Panc1 (cell line): ENCODE measurements at regions not wholly inside any gene's neighbourhood (a gene's known extent, or its start where the extent isn't known, plus 50 kb on each side); places are given as distances from the start of the nearest gene placed in this dataset.

Experiments
- ATAC-seq: fragments of 200-7000 bp; cut with Tn5 transposase; 2 replicates; pipeline ENCODE4 v1.9.1; 2020; ENCODE audit warnings: mild to moderate bottlenecking, moderate library complexity
- BruUV-seq: library from RNA; stranded (reverse); fragments of 400-500 nt; replicated peaks from 2 replicates; lab custom pipeline; 2021; lab: Mats Ljungman, UMichigan
- CTCF ChIA-PET: fragments of 300-600 bp; sonication (Branson Sonifier 250); formaldehyde crosslinking; loops from one replicate; lab custom pipeline; 2022; ENCODE audit warnings: antibody characterized with exemption; lab: Charles Lee
- POLR2A ChIA-PET: fragments of 300-600 bp; sonication (Branson Sonifier 250); formaldehyde crosslinking; loops from one replicate; lab custom pipeline; 2022; ENCODE audit warnings: antibody characterized with exemption; lab: Charles Lee
- DNase-seq: peaks from one replicate; pipeline ENCODE4 v3.0.0-alpha.2; 2010; ENCODE audit warnings: low read depth, low spot score
- H3K27ac ChIP-seq: 2 replicates; pipeline ENCODE4 v1.5.1; 2011; ENCODE audit warnings: mild to moderate bottlenecking, low read length, inconsistent platforms
- H3K27me3 ChIP-seq: fragments of 200-500 bp; sonication (Bioruptor generic); 2 replicates; pipeline ENCODE4 v1.6.0; 2014; ENCODE audit warnings: low read length, inconsistent platforms; ENCODE audit not compliant: control insufficient read depth, insufficient read depth
- H3K36me3 ChIP-seq: fragments of 200-500 bp; sonication (Bioruptor generic); 2 replicates; pipeline ENCODE4 v1.5.1; 2014; ENCODE audit warnings: inconsistent platforms, mild to moderate bottlenecking, low read length, moderate library complexity; ENCODE audit not compliant: control insufficient read depth, insufficient read depth
- H3K4me1 ChIP-seq: 2 replicates; pipeline ENCODE4 v1.5.1; 2011; ENCODE audit warnings: inconsistent platforms, mild to moderate bottlenecking, low read length, moderate library complexity; ENCODE audit not compliant: control insufficient read depth, insufficient read depth
- H3K4me3 ChIP-seq, 2 experiments: 2 replicates each; pipeline ENCODE4 v1.5.1; 2011 to 2012; ENCODE audit warnings: low read depth in 2 of 2, low read length in 2 of 2, mild to moderate bottlenecking in 2 of 2, inconsistent platforms in 1 of 2, moderate library complexity in 1 of 2
- H3K9me3 ChIP-seq: fragments of 200-500 bp; sonication (Bioruptor generic); 2 replicates; pipeline ENCODE4 v1.5.1; 2014; ENCODE audit warnings: low read depth, mild to moderate bottlenecking, inconsistent platforms, low read length, moderate library complexity; ENCODE audit not compliant: control insufficient read depth, insufficient read depth
- POLR2AphosphoS5 ChIP-seq: IDR thresholded peaks from 2 replicates; pipeline ENCODE4 v1.6.1; 2012; ENCODE audit warnings: mild to moderate bottlenecking, low read depth, low read length, moderate library complexity
- SIN3A ChIP-seq: IDR thresholded peaks from 2 replicates; pipeline ENCODE4 v1.6.1; 2012; ENCODE audit warnings: low read depth, mild to moderate bottlenecking, low read length, moderate library complexity, borderline replicate concordance; ENCODE audit not compliant: insufficient read depth
- TCF7L2 ChIP-seq: IDR thresholded peaks from 2 replicates; pipeline ENCODE4 v1.6.1; 2011; ENCODE audit warnings: mild to moderate bottlenecking, low read depth, low read length, inconsistent platforms
- in situ Hi-C: cut with HindIII; loops from 2 replicates; pipeline ENCODE4 v1.10.0; 2016; ENCODE audit warnings: low sequenced_read_pairs, low pct_unique_long_range_greater_than_20kb
- intact Hi-C: fragments of 100-400 bp; cut with micrococcal nuclease; formaldehyde crosslinking; loops from one replicate; pipeline ENCODE4 v1.10.0; 2022; ENCODE audit not compliant: unreplicated experiment
- TF ChIP-seq, protein P1 (sequence below): fragments of 450-650 bp; IDR thresholded peaks from 2 replicates; pipeline ENCODE4 v1.5.1; 2017; ENCODE audit warnings: mild to moderate bottlenecking
- TF ChIP-seq, protein P2 (sequence below), 2 experiments: IDR thresholded peaks; 2 replicates each; pipeline ENCODE4 v1.6.1; 2011 to 2012; ENCODE audit warnings: low read depth in 2 of 2, control low read depth in 1 of 2, low read length in 1 of 2, mild to moderate bottlenecking in 1 of 2, moderate library complexity in 1 of 2; ENCODE audit not compliant: insufficient read depth in 1 of 2

DNA sequence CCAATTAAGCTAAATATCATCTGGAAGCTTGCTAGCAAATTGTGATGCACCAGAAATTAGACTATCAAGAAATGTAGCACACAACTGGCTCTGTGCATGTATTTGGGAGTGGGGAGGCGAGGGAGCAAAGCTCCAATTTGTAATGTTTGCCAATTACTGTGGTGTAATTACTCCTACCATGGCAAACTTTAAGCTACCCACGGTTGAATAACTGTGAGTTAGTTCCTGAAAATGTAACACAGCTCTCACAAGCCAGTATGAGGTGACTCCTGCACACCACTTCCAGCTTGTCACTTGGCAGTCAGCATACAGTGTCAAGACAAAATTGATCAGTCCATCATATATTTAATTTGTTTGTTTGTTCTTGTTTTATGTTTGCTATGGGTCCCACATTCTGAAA is 141.2 kb downstream of the TM2D1 start:
- BruUV-seq = no TSS peak
- H3K4me1 ChIP-seq = no peaks in the 10 kb centered on the region; the same call in 1 of the 2 replicates
- in situ Hi-C loops (no loop called here), intact Hi-C loops (no loop called here)
- peaks cover 8% of the 10 kb centered on the region for H3K27me3 ChIP-seq
- H3K36me3 ChIP-seq = no peaks in the 10 kb centered on the region
- ChIA-PET POLR2A (interaction anchor here (0.9 kb wide), 1 partner anchor 10 kb away, joined by 3 read pairs; no protein-coding TSS in a partner anchor), CTCF (no interaction called here)
- no peak overlapping the region for H3K27ac ChIP-seq
- ATAC-seq = no peak
- H3K9me3 ChIP-seq = no peaks in the 10 kb centered on the region
- no peak for DNase-seq
- TF ChIP-seq SIN3A (no peak), TCF7L2 (no peak), POLR2AphosphoS5 (no peak)
- TF ChIP-seq, protein P1, sequence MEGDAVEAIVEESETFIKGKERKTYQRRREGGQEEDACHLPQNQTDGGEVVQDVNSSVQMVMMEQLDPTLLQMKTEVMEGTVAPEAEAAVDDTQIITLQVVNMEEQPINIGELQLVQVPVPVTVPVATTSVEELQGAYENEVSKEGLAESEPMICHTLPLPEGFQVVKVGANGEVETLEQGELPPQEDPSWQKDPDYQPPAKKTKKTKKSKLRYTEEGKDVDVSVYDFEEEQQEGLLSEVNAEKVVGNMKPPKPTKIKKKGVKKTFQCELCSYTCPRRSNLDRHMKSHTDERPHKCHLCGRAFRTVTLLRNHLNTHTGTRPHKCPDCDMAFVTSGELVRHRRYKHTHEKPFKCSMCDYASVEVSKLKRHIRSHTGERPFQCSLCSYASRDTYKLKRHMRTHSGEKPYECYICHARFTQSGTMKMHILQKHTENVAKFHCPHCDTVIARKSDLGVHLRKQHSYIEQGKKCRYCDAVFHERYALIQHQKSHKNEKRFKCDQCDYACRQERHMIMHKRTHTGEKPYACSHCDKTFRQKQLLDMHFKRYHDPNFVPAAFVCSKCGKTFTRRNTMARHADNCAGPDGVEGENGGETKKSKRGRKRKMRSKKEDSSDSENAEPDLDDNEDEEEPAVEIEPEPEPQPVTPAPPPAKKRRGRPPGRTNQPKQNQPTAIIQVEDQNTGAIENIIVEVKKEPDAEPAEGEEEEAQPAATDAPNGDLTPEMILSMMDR = no peak
- TF ChIP-seq, protein P2, sequence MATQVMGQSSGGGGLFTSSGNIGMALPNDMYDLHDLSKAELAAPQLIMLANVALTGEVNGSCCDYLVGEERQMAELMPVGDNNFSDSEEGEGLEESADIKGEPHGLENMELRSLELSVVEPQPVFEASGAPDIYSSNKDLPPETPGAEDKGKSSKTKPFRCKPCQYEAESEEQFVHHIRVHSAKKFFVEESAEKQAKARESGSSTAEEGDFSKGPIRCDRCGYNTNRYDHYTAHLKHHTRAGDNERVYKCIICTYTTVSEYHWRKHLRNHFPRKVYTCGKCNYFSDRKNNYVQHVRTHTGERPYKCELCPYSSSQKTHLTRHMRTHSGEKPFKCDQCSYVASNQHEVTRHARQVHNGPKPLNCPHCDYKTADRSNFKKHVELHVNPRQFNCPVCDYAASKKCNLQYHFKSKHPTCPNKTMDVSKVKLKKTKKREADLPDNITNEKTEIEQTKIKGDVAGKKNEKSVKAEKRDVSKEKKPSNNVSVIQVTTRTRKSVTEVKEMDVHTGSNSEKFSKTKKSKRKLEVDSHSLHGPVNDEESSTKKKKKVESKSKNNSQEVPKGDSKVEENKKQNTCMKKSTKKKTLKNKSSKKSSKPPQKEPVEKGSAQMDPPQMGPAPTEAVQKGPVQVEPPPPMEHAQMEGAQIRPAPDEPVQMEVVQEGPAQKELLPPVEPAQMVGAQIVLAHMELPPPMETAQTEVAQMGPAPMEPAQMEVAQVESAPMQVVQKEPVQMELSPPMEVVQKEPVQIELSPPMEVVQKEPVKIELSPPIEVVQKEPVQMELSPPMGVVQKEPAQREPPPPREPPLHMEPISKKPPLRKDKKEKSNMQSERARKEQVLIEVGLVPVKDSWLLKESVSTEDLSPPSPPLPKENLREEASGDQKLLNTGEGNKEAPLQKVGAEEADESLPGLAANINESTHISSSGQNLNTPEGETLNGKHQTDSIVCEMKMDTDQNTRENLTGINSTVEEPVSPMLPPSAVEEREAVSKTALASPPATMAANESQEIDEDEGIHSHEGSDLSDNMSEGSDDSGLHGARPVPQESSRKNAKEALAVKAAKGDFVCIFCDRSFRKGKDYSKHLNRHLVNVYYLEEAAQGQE (IDR thresholded peaks at IDR 0.05; ENCODE audit: insufficient read depth in 1 of 2, low read depth in 2 of 2, low read length in 1 of 2) = no peak
- no peak overlapping the region for H3K4me3 ChIP-seq

DNA sequence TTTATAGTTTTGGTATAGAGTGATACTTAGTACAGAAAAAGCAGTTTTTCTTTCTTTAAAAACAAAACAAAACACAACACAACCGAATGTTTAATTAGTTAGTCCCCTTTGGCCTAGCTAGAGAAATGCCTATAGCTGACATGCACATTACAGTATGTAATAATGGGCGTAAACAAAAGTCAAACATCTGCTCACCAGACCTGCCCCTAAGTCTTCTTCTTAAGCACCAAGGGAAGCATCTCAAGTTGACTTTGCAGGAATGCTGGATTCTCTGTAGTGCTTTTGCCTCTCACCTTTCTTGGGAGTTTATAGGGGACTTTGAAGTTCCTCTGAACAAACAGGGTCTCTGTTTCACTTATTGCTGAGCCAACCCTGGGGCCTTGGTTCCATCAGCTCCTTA is 143.7 kb downstream of the TM2D1 start:
- TF ChIP-seq TCF7L2 (no peak), POLR2AphosphoS5 (no peak), SIN3A (no peak)
- TF ChIP-seq, protein P1 = no peak
- TF ChIP-seq, protein P2 (IDR thresholded peaks at IDR 0.05; ENCODE audit: insufficient read depth in 1 of 2, low read depth in 2 of 2, low read length in 1 of 2) = no peak
- in situ Hi-C loops = no loop called here
- no peaks in the 10 kb centered on the region; the same call in 1 of the 2 replicates for H3K4me1 ChIP-seq
- BruUV-seq = no TSS peak
- no peaks in the 10 kb centered on the region for H3K9me3 ChIP-seq
- intact Hi-C loops = no loop called here
- CTCF ChIA-PET = no interaction called here
- POLR2A ChIA-PET = interaction anchor here (0.7 kb wide), 2 partner anchors 897 to 1460 kb away, joined by 5 to 6 read pairs; no protein-coding TSS in a partner anchor
- H3K4me3 ChIP-seq = no peak overlapping the region
- H3K36me3 ChIP-seq = no peaks in the 10 kb centered on the region
- no peak overlapping the region for H3K27ac ChIP-seq
- DNase-seq (no peak), ATAC-seq (no peak)
- H3K27me3 ChIP-seq = peaks cover 8% of the 10 kb centered on the region
